GM12872 (cell line): ENCODE measurements at regions not wholly inside any gene's neighbourhood (a gene's known extent, or its start where the extent isn't known, plus 50 kb on each side); places are given as distances from the start of the nearest gene placed in this dataset.

ENCODE experiments used
- CTCF ChIP-seq: IDR thresholded peaks from 3 replicates; pipeline ENCODE4 v1.5.1; 2011; ENCODE audit warnings: low read depth, mild to moderate bottlenecking, low read length, moderate library complexity; ENCODE audit not compliant: insufficient read depth

GRCh38 chr9:115637661-115638060 is 515.9 kb upstream of the PAPPA start:
- no peak for TF ChIP-seq CTCF

GRCh38 chr9:115640887-115641286 is 512.7 kb upstream of the PAPPA start:
- no peak for TF ChIP-seq CTCF

GRCh38 chr9:115642285-115642684 is 511.3 kb upstream of the PAPPA start:
- no peak for TF ChIP-seq CTCF

- no peak for TF ChIP-seq CTCF
Observed at GRCh38 chr9:115643948-115644727, 509.5 kb upstream of the PAPPA start.

- TF ChIP-seq CTCF, result no peak
Observed at GRCh38 chr9:115649991-115650472, 503.6 kb upstream of the PAPPA start.

- TF ChIP-seq CTCF, result no peak
Observed at GRCh38 chr9:115650768-115651167, 502.8 kb upstream of the PAPPA start.

- no peak for TF ChIP-seq CTCF
Observed at GRCh38 chr9:115651461-115651860, 502.1 kb upstream of the PAPPA start.
